ENCODE measurements at regions not wholly inside any gene's neighbourhood (a gene's known extent, or its start where the extent isn't known, plus 50 kb on each side); places are given as distances from the start of the nearest gene placed in this dataset.
"Not testable (repeated sequence)": the region's sequence is repeated elsewhere in the genome, so short reads cannot be mapped to it uniquely, and the experiment has no call there.

- no peak for DNase-seq
Observed at GRCh38 chr6:112522587-112522986, 175.5 kb downstream of the RFPL4B start.

- DNase-seq, result no peak
Observed at GRCh38 chr6:112524071-112524470, 176.9 kb downstream of the RFPL4B start.

- no peak for DNase-seq
Observed at GRCh38 chr6:112525749-112526148, 178.6 kb downstream of the RFPL4B start.

GRCh38 chr6:112526594-112526993 lies 179.5 kb downstream of the RFPL4B start:
- DNase-seq, result no peak

GRCh38 chr6:112528306-112528705 lies 181.2 kb downstream of the RFPL4B start:
- not testable (repeated sequence) for DNase-seq

- no peak for DNase-seq
Observed at GRCh38 chr6:112535816-112536215, 188.7 kb downstream of the RFPL4B start.

- DNase-seq, result no peak
Observed at GRCh38 chr6:112539355-112539754, 192.2 kb downstream of the RFPL4B start.

GRCh38 chr6:112541847-112542246 lies 194.7 kb downstream of the RFPL4B start:
- not testable (repeated sequence) for DNase-seq

- not testable (repeated sequence) for DNase-seq
Observed at GRCh38 chr6:112547321-112548085, 200.4 kb downstream of the RFPL4B start.

GRCh38 chr6:112549749-112550148 lies 202.6 kb downstream of the RFPL4B start:
- DNase-seq, result no peak

- no peak for DNase-seq
Observed at GRCh38 chr6:112557435-112557834, 210.3 kb downstream of the RFPL4B start.

- no peak for DNase-seq
Observed at GRCh38 chr6:112557961-112558360, 210.8 kb downstream of the RFPL4B start.

- DNase-seq, result no peak
Observed at GRCh38 chr6:112560651-112561050, 213.5 kb downstream of the RFPL4B start.

GRCh38 chr6:112562301-112563231 lies 215.4 kb downstream of the RFPL4B start:
- no peak for DNase-seq

GRCh38 chr6:112563368-112563767 lies 216.2 kb downstream of the RFPL4B start:
- DNase-seq, result no peak

GRCh38 chr6:112568066-112568465 lies 220.9 kb downstream of the RFPL4B start:
- no peak for DNase-seq

GRCh38 chr6:112571488-112572270 lies 224.5 kb downstream of the RFPL4B start:
- DNase-seq, result no peak

GRCh38 chr6:112574190-112574589 lies 227.1 kb downstream of the RFPL4B start:
- DNase-seq, result no peak

GRCh38 chr6:112575309-112575834 lies 228.2 kb downstream of the RFPL4B start:
- no peak for DNase-seq

- DNase-seq, result no peak
Observed at GRCh38 chr6:112576423-112576822, 229.3 kb downstream of the RFPL4B start.

- no peak for DNase-seq
Observed at GRCh38 chr6:112579601-112580000, 232.5 kb downstream of the RFPL4B start.

GRCh38 chr6:112581015-112581414 lies 233.9 kb downstream of the RFPL4B start:
- DNase-seq, result no peak

GRCh38 chr6:112590326-112590725 lies 243.2 kb downstream of the RFPL4B start:
- no peak for DNase-seq
